Liver (tissue), 8 donors: ENCODE measurements at regions not wholly inside any gene's neighbourhood (a gene's known extent, or its start where the extent isn't known, plus 50 kb on each side); places are given as distances from the start of the nearest gene placed in this dataset.

Experiments used
- DNase-seq: peaks from one replicate; pipeline ENCODE4 v3.0.0-alpha.2; 2017; ENCODE audit warnings: low spot score
- H3K27ac ChIP-seq, 2 donors: one replicate each; pipeline ENCODE4 v1.7.0; 2013; ENCODE audit warnings: inconsistent platforms in 2 of 2, low read length in 2 of 2, control low read depth in 1 of 2, low read depth in 1 of 2, mild to moderate bottlenecking in 1 of 2
- H3K27me3 ChIP-seq, 4 donors: one replicate each; pipeline versions ENCODE4 v1.6.1 to v1.7.0; 2013; ENCODE audit warnings: low read length in 3 of 4, inconsistent platforms in 1 of 4, mild to moderate bottlenecking in 1 of 4, moderate library complexity in 1 of 4; ENCODE audit not compliant: control insufficient read depth in 4 of 4, insufficient read depth in 4 of 4
- H3K36me3 ChIP-seq, 4 donors: one replicate each; pipeline versions ENCODE4 v1.6.1 to v1.7.0; 2013; ENCODE audit warnings: low read length in 3 of 4, mild to moderate bottlenecking in 3 of 4, low read depth in 1 of 4, moderate library complexity in 1 of 4; ENCODE audit not compliant: control insufficient read depth in 4 of 4, insufficient read depth in 3 of 4
- H3K4me1 ChIP-seq, 4 donors: one replicate each; pipeline versions ENCODE4 v1.6.1 to v1.7.0; 2013; ENCODE audit warnings: low read length in 3 of 4, mild to moderate bottlenecking in 3 of 4, moderate library complexity in 1 of 4; ENCODE audit not compliant: control insufficient read depth in 4 of 4, insufficient read depth in 4 of 4
- H3K4me3 ChIP-seq, 3 donors: one replicate each; pipeline versions ENCODE4 v1.6.1 to v1.7.0; 2013; ENCODE audit warnings: low read length in 3 of 3, control low read depth in 1 of 3, low read depth in 1 of 3, mild to moderate bottlenecking in 1 of 3
- H3K9ac ChIP-seq, 2 donors: one replicate each; pipeline ENCODE4 v1.7.0; 2013; ENCODE audit warnings: low read length in 2 of 2, mild to moderate bottlenecking in 2 of 2, moderate library complexity in 2 of 2, control low read depth in 1 of 2, low read depth in 1 of 2
- H3K9me3 ChIP-seq, 4 donors: one replicate each; pipeline versions ENCODE4 v1.6.1 to v1.7.0; 2013; ENCODE audit warnings: low read length in 3 of 4; ENCODE audit not compliant: control insufficient read depth in 4 of 4
- ATF3 ChIP-seq: IDR thresholded peaks from 2 replicates; pipeline ENCODE4 v1.6.1; 2016; ENCODE audit warnings: antibody characterized with exemption
- CTCF ChIP-seq: fragments of 150-350 bp; IDR thresholded peaks from 2 replicates; pipeline ENCODE4 v1.5.1; 2017; ENCODE audit warnings: improper control_type of control experiment, low read depth, low read length; ENCODE audit not compliant: missing input control
- EGR1 ChIP-seq, 2 donors: IDR thresholded peaks; 2 replicates each; pipeline ENCODE4 v1.6.1; 2016 to 2018; ENCODE audit warnings: antibody characterized with exemption in 2 of 2, low read depth in 2 of 2
- FOXA1 ChIP-seq: IDR thresholded peaks from 2 replicates; pipeline ENCODE4 v1.6.1; 2016; ENCODE audit warnings: antibody characterized with exemption
- FOXA2 ChIP-seq: IDR thresholded peaks from 2 replicates; pipeline ENCODE4 v1.6.1; 2016; ENCODE audit warnings: antibody characterized with exemption
- GABPA ChIP-seq, 2 donors: IDR thresholded peaks in 1 of 2; conservative IDR thresholded peaks in 1 of 2; 2 replicates each; pipeline ENCODE4 v1.6.1; 2016; ENCODE audit warnings: antibody characterized with exemption in 2 of 2, mild to moderate bottlenecking in 1 of 2, moderate library complexity in 1 of 2
- HNF4A ChIP-seq, 2 donors: conservative IDR thresholded peaks; 2 replicates each; pipeline ENCODE4 v1.6.1; 2016; ENCODE audit warnings: antibody characterized with exemption in 2 of 2, mild to moderate bottlenecking in 2 of 2
- HNF4G ChIP-seq: IDR thresholded peaks from 2 replicates; pipeline ENCODE4 v1.6.1; 2016; ENCODE audit warnings: antibody characterized with exemption
- JUND ChIP-seq, 2 donors: IDR thresholded peaks; 2 replicates each; pipeline ENCODE4 v1.6.1; 2016; ENCODE audit warnings: antibody characterized with exemption in 2 of 2
- MAX ChIP-seq: IDR thresholded peaks from 2 replicates; pipeline ENCODE4 v1.6.1; 2016; ENCODE audit warnings: antibody characterized with exemption
- RAD21 ChIP-seq, 2 donors: IDR thresholded peaks; 2 replicates each; pipeline ENCODE4 v1.6.1; 2016; ENCODE audit warnings: antibody characterized with exemption in 2 of 2, mild to moderate bottlenecking in 2 of 2
- REST ChIP-seq: IDR thresholded peaks from 2 replicates; pipeline ENCODE4 v1.6.1; 2016; ENCODE audit warnings: antibody characterized with exemption, mild to moderate bottlenecking
- RXRA ChIP-seq, 2 donors: IDR thresholded peaks; 2 replicates each; pipeline ENCODE4 v1.6.1; 2017 to 2018; ENCODE audit warnings: antibody characterized with exemption in 2 of 2, mild to moderate bottlenecking in 1 of 2
- TAF1 ChIP-seq: conservative IDR thresholded peaks from 2 replicates; pipeline ENCODE4 v1.6.1; 2016; ENCODE audit warnings: antibody characterized with exemption, mild to moderate bottlenecking
- YY1 ChIP-seq: IDR thresholded peaks from 2 replicates; pipeline ENCODE4 v1.6.1; 2016; ENCODE audit warnings: antibody characterized with exemption, mild to moderate bottlenecking
- ZBTB33 ChIP-seq: IDR thresholded peaks from 2 replicates; pipeline ENCODE4 v1.6.1; 2016; ENCODE audit warnings: antibody characterized with exemption
- WGBS: extraction: QIAGEN DNeasy Blood & Tissue Kit; methylation state at CpG from one replicate; pipeline ENCODE4 v1.1.7; 2013; 5-methylcytosine and 5-hydroxymethylcytosine counted together
- donor health status: healthy.
- donor health status: healthy.
- donor health status: healthy.
- donor health status: healthy.
- donor health status: healthy.

- Histone ChIP-seq H3K4me1 (peaks cover 0 to 6% (median under 1%) of the 10 kb centered on the region in 4 donors), H3K27ac (no peak overlapping the region), H3K27me3 (no peaks in the 10 kb centered on the region), H3K36me3 (no peaks in the 10 kb centered on the region), H3K9me3 (peaks cover 0 to 1% (median 0%) of the 10 kb centered on the region in 4 donors), H3K4me3 (no peak overlapping the region), H3K9ac (no peak overlapping the region)
- DNase-seq, result no peak
- WGBS, result 66% methylated on average over 2 of the region's 2 CpGs
- TF ChIP-seq EGR1 (IDR thresholded peaks at IDR 0.05; ENCODE audit: low read depth in 2 of 2), result no peak
- TF ChIP-seq MAX, result no peak
- no peak for TF ChIP-seq FOXA2
- TF ChIP-seq CTCF, result no peak
- no peak for TF ChIP-seq ZBTB33
- TF ChIP-seq FOXA1, result no peak
- no peak for TF ChIP-seq RXRA (IDR thresholded peaks at IDR 0.05)
- no peak for TF ChIP-seq HNF4A (conservative IDR thresholded peaks at IDR 0.05)
- no peak for TF ChIP-seq TAF1
- TF ChIP-seq GABPA (IDR thresholded peaks at IDR 0.05 in 1 of 2, conservative IDR thresholded peaks at IDR 0.05 in 1 of 2), result no peak
- no peak for TF ChIP-seq REST
- TF ChIP-seq JUND (IDR thresholded peaks at IDR 0.05), result no peak
- TF ChIP-seq HNF4G, result no peak
Observed at GRCh38 chr10:44771233-44771995, 139.7 kb upstream of the TMEM72 start.

- no peaks in the 10 kb centered on the region for H3K27me3 ChIP-seq
- H3K9ac ChIP-seq, result no peak overlapping the region
- H3K27ac ChIP-seq, result no peak overlapping the region
- H3K4me3 ChIP-seq, result no peak overlapping the region
- WGBS, result 86% methylated on average over 19 of the region's 19 CpGs
- H3K4me1 ChIP-seq, result peaks cover 0 to 6% (median under 1%) of the 10 kb centered on the region in 4 donors
- DNase-seq, result no peak
- H3K9me3 ChIP-seq, result peaks cover 0 to 1% (median 0%) of the 10 kb centered on the region in 4 donors
- no peaks in the 10 kb centered on the region for H3K36me3 ChIP-seq
- no peak for TF ChIP-seq MAX
- TF ChIP-seq GABPA (IDR thresholded peaks at IDR 0.05 in 1 of 2, conservative IDR thresholded peaks at IDR 0.05 in 1 of 2), result no peak
- TF ChIP-seq ATF3, result no peak
- TF ChIP-seq REST, result no peak
- no peak for TF ChIP-seq ZBTB33
- no peak for TF ChIP-seq HNF4A (conservative IDR thresholded peaks at IDR 0.05)
- TF ChIP-seq YY1, result no peak
- TF ChIP-seq FOXA2, result no peak
- no peak for TF ChIP-seq JUND (IDR thresholded peaks at IDR 0.05)
- no peak for TF ChIP-seq RAD21 (IDR thresholded peaks at IDR 0.05)
Observed at GRCh38 chr10:44773565-44773964, 137.6 kb upstream of the TMEM72 start.
